ENCODE measurements at regions not wholly inside any gene's neighbourhood (a gene's known extent, or its start where the extent isn't known, plus 50 kb on each side); places are given as distances from the start of the nearest gene placed in this dataset.

DNA sequence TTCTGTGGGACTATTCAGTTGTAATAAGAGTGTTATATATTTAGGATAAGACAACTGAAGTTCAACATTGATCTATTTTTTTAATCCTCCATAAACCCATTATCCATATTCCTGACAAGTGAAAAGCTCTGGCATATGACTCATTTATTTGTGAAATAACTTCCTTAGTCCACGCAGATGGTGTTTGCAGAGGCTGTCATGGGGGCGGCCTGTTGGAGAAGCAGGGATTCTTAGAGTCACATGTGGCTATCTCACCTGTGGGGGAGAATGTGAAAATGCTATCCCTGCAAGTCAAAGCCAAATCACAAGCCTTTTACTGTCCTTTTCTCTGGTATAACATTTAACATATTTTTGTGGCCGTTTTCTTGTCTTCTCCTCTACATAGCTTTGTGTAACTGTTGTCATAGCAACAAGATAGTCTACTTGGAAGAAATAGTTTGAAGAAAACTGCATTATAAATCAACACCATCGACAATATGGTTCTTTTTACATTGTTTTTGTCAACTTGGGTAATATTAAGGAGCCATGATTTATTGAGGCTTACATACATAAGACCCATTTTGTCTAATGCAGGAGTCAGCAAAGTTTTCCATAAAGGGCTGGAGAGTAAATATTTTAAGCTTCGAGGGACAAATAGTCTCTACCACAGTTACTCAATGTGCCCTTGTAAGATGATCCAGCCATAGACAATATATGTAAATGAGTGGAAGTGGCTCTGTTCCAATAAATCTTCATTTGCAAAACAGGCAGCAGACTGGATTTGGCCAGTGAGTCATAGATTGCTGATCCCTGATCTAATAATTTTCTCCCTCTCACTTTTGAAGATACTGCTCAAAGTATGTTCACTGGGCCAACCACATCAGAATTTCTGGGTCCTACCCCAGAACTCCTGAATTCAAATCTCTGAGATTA, 395.0 kb downstream of the DTHD1 start:
- DNase-seq (ENCODE audit: low read depth) = no peak
- TF ChIP-seq, protein P1, sequence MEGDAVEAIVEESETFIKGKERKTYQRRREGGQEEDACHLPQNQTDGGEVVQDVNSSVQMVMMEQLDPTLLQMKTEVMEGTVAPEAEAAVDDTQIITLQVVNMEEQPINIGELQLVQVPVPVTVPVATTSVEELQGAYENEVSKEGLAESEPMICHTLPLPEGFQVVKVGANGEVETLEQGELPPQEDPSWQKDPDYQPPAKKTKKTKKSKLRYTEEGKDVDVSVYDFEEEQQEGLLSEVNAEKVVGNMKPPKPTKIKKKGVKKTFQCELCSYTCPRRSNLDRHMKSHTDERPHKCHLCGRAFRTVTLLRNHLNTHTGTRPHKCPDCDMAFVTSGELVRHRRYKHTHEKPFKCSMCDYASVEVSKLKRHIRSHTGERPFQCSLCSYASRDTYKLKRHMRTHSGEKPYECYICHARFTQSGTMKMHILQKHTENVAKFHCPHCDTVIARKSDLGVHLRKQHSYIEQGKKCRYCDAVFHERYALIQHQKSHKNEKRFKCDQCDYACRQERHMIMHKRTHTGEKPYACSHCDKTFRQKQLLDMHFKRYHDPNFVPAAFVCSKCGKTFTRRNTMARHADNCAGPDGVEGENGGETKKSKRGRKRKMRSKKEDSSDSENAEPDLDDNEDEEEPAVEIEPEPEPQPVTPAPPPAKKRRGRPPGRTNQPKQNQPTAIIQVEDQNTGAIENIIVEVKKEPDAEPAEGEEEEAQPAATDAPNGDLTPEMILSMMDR (conservative IDR thresholded peaks at IDR 0.05; ENCODE audit: control insufficient read depth, insufficient read depth, low read depth, low read length) = no peak
- no peak overlapping the region for H3K4me3 ChIP-seq (ENCODE audit: control insufficient read depth, low read depth, low read length)

DNA sequence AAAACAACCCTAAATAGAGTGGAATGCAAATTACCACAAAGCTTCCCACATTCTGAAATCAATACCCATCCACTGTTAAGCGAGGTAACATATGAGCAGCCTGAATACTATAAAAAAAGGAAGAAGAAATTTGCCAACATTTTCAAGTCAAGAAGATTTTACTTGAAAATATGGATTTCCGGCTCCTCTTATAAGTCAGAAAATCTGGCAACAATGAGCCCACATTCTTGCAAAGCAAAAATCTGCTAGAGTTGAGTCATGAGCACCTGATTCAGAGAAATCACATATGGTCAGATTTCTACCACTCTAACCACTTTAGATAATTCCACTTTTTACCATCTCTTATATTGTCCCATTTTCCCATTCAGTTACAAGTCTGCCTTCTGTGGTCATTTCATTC, 395.7 kb downstream of the DTHD1 start:
- TF ChIP-seq, protein P1 (conservative IDR thresholded peaks at IDR 0.05; ENCODE audit: control insufficient read depth, insufficient read depth, low read depth, low read length) = no peak
- H3K4me3 ChIP-seq (ENCODE audit: control insufficient read depth, low read depth, low read length) = no peak overlapping the region
- no peak for DNase-seq (ENCODE audit: low read depth)

DNA sequence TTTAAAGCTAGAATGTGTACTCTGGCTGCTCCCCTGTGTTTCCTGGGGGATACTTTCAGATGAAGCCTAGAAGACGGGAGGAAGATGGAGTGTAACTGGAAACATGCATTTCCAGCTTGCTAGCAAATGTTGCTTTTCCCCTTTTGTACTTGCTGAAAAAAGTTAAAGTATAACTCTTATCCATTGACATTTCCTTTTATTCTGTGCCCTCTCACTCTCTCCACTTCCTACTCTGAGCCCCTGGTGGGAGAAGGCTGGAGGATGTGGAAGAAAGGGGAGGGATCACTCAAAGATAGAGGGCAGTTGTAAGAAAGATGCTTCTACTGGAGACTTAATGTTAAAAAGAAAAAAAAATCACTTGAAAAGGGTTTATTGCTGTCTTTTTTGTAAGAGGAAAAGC, 396.5 kb downstream of the DTHD1 start:
- TF ChIP-seq, protein P1 (conservative IDR thresholded peaks at IDR 0.05; ENCODE audit: control insufficient read depth, insufficient read depth, low read depth, low read length) = no peak
- no peak overlapping the region for H3K4me3 ChIP-seq (ENCODE audit: control insufficient read depth, low read depth, low read length)
- DNase-seq (ENCODE audit: low read depth) = no peak

DNA sequence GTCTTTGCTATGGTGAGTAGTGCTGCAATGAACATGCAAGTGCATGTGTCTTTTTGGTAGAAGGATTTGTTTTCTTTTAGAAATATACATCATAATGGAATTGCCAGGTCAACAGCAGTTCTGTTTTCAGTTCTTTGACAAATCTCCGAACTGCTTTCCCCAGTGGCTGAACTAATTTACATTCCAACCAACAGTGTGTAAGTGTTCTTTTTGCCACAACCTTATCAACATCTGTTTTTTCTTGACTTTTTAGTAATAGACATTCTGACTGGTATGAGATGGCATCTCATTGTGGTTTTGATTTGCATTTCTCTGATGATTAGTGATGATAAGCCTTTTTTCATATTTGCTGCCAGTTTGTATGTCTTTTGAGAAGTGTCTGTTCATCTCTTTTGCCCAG, 406.3 kb downstream of the DTHD1 start:
- TF ChIP-seq, protein P1 (conservative IDR thresholded peaks at IDR 0.05; ENCODE audit: control insufficient read depth, insufficient read depth, low read depth, low read length) = no peak

DNA sequence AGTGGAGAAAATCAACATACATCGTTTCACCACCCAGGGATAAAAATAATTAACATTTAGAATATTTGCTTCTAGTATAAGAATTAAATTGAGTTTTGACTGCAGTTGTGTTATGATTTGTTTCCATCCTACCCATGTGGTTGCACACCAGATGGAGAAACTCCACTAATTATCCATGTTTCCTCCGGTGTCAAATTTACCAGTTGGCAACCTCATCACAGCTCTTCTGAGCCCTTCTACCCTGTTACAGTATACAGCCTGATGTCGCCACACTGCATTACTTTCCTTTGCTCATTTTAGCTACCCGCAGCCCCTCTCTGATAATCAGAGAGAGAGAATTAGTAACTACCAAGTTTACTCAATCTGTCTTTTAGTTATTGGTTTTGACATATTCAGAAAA, 411.2 kb downstream of the DTHD1 start:
- DNase-seq (ENCODE audit: low read depth) = no peak
- TF ChIP-seq, protein P1 (conservative IDR thresholded peaks at IDR 0.05; ENCODE audit: control insufficient read depth, insufficient read depth, low read depth, low read length) = no peak
- H3K4me3 ChIP-seq (ENCODE audit: control insufficient read depth, low read depth, low read length) = no peak overlapping the region

More for the DNA sequence above, 406.3 kb downstream of the DTHD1 start:
- no peak overlapping the region for H3K4me3 ChIP-seq (ENCODE audit: control insufficient read depth, low read depth, low read length)
- DNase-seq (ENCODE audit: low read depth) = no peak

DNA sequence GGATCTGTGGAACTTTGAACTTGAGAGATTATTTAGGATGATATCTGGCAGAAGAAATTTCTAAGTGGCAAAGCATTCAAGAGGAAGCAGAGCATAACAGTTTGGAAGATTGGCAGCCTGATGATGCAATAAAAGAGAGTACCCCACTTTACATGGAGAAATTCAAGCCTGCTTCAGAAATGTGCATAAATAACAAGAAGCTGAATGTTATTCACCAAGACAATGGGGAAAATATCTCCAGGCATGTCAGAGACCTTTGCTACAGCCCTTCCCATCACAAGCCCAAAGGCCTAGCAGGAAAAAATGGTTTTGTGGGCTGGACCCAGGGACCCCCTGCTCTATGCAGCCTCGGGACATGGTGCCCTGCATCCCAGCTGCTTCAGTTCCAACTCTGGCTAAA, 420.8 kb downstream of the DTHD1 start:
- no peak for DNase-seq (ENCODE audit: low read depth)
- no peak overlapping the region for H3K4me3 ChIP-seq (ENCODE audit: control insufficient read depth, low read depth, low read length)
- TF ChIP-seq, protein P1 (conservative IDR thresholded peaks at IDR 0.05; ENCODE audit: control insufficient read depth, insufficient read depth, low read depth, low read length) = no peak
